ENCODE measurements at regions not wholly inside any gene's neighbourhood (a gene's known extent, or its start where the extent isn't known, plus 50 kb on each side); places are given as distances from the start of the nearest gene placed in this dataset.
"Not testable (repeated sequence)": the region's sequence is repeated elsewhere in the genome, so short reads cannot be mapped to it uniquely, and the experiment has no call there.

GRCh38 chr12:76674669-76675315, 89.1 kb upstream of the ZDHHC17 start:
- H3K4me3 ChIP-seq (ENCODE audit: low read depth, low read length), result no peak overlapping the region
- TF ChIP-seq CTCF (conservative IDR thresholded peaks at IDR 0.05; ENCODE audit: low read depth, low read length), result no peak
- no peak for DNase-seq (ENCODE audit: low read depth)

GRCh38 chr12:76676261-76676660, 87.7 kb upstream of the ZDHHC17 start:
- not testable (repeated sequence) for DNase-seq (ENCODE audit: low read depth); H3K4me3 ChIP-seq (ENCODE audit: low read depth, low read length)

GRCh38 chr12:76678992-76679391, 84.9 kb upstream of the ZDHHC17 start:
- H3K4me3 ChIP-seq (ENCODE audit: low read depth, low read length), result no peak overlapping the region
- no peak for DNase-seq (ENCODE audit: low read depth)
- no peak for TF ChIP-seq CTCF (conservative IDR thresholded peaks at IDR 0.05; ENCODE audit: low read depth, low read length)

- H3K4me3 ChIP-seq (ENCODE audit: low read depth, low read length), result no peak overlapping the region
- DNase-seq (ENCODE audit: low read depth), result no peak
- TF ChIP-seq CTCF (conservative IDR thresholded peaks at IDR 0.05; ENCODE audit: low read depth, low read length), result no peak
Measured at GRCh38 chr12:76679778-76680177, 84.1 kb upstream of the ZDHHC17 start.

GRCh38 chr12:76680940-76681339, 83.0 kb upstream of the ZDHHC17 start:
- H3K4me3 ChIP-seq (ENCODE audit: low read depth, low read length), result no peak overlapping the region
- no peak for TF ChIP-seq CTCF (conservative IDR thresholded peaks at IDR 0.05; ENCODE audit: low read depth, low read length)
- DNase-seq (ENCODE audit: low read depth), result no peak

GRCh38 chr12:76685246-76685678, 78.7 kb upstream of the ZDHHC17 start:
- DNase-seq (ENCODE audit: low read depth), result no peak
- TF ChIP-seq CTCF (conservative IDR thresholded peaks at IDR 0.05; ENCODE audit: low read depth, low read length), result no peak
- H3K4me3 ChIP-seq (ENCODE audit: low read depth, low read length), result no peak overlapping the region

GRCh38 chr12:76687981-76688380, 75.9 kb upstream of the ZDHHC17 start:
- TF ChIP-seq CTCF (conservative IDR thresholded peaks at IDR 0.05; ENCODE audit: low read depth, low read length), result no peak
- DNase-seq (ENCODE audit: low read depth), result no peak
- no peak overlapping the region for H3K4me3 ChIP-seq (ENCODE audit: low read depth, low read length)

Data from epithelial cell of proximal tubule (primary cell).